H9 (cell line): ENCODE measurements at regions not wholly inside any gene's neighbourhood (a gene's known extent, or its start where the extent isn't known, plus 50 kb on each side); places are given as distances from the start of the nearest gene placed in this dataset.

Source experiments
- DNase-seq: peaks from one replicate; pipeline ENCODE4 v3.0.0-alpha.2; 2017
- H2AFZ ChIP-seq: one replicate; pipeline ENCODE4 v1.6.1; 2013; ENCODE audit warnings: mild to moderate bottlenecking, low read length, control low read depth, moderate library complexity
- H2AK5ac ChIP-seq: 2 replicates; pipeline ENCODE4 v1.6.1; 2013; ENCODE audit warnings: low read length, control low read depth, mixed read lengths; ENCODE audit not compliant: insufficient read length
- H2BK120ac ChIP-seq: one replicate; pipeline ENCODE4 v1.6.1; 2013; ENCODE audit warnings: low read depth, mild to moderate bottlenecking, low read length, control low read depth, inconsistent platforms; ENCODE audit not compliant: poor library complexity, severe bottlenecking
- H2BK12ac ChIP-seq: 2 replicates; pipeline ENCODE4 v1.6.1; 2013; ENCODE audit warnings: low read length, control low read depth, mixed read lengths, low read depth; ENCODE audit not compliant: insufficient read length
- H2BK15ac ChIP-seq: 2 replicates; pipeline ENCODE4 v1.6.1; 2013; ENCODE audit warnings: low read depth, low read length, control low read depth
- H2BK20ac ChIP-seq: one replicate; pipeline ENCODE4 v1.6.1; 2013; ENCODE audit warnings: low read depth, mild to moderate bottlenecking, low read length, control low read depth, inconsistent platforms; ENCODE audit not compliant: poor library complexity, severe bottlenecking
- H2BK5ac ChIP-seq: 2 replicates; pipeline ENCODE4 v1.6.1; 2013; ENCODE audit warnings: low read length, control low read depth, mixed read lengths; ENCODE audit not compliant: insufficient read length
- H3K14ac ChIP-seq: 2 replicates; pipeline ENCODE4 v1.6.1; 2013; ENCODE audit warnings: low read length, control low read depth; ENCODE audit not compliant: insufficient read depth
- H3K18ac ChIP-seq: 2 replicates; pipeline ENCODE4 v1.6.1; 2013; ENCODE audit warnings: low read depth, mild to moderate bottlenecking, mixed read lengths, low read length, control low read depth; ENCODE audit not compliant: insufficient read length
- H3K23ac ChIP-seq: 2 replicates; pipeline ENCODE4 v1.6.1; 2013; ENCODE audit warnings: low read length, control low read depth, mixed read lengths, low read depth; ENCODE audit not compliant: insufficient read length
- H3K23me2 ChIP-seq: 2 replicates; pipeline ENCODE4 v1.6.1; 2013; ENCODE audit warnings: low read depth, mild to moderate bottlenecking, mixed read lengths, low read length, control low read depth; ENCODE audit not compliant: insufficient read length, poor library complexity, severe bottlenecking
- H3K27ac ChIP-seq: 2 replicates; pipeline ENCODE4 v1.5.1; 2013; ENCODE audit warnings: low read length, control low read depth, mixed read lengths, low read depth; ENCODE audit not compliant: insufficient read length
- H3K27me3 ChIP-seq: 2 replicates; pipeline ENCODE4 v1.6.1; 2013; ENCODE audit warnings: low read length, control low read depth, inconsistent platforms; ENCODE audit not compliant: insufficient read depth
- H3K4ac ChIP-seq: 2 replicates; pipeline ENCODE4 v1.6.1; 2013; ENCODE audit warnings: low read depth, mild to moderate bottlenecking, control low read depth, inconsistent platforms, low read length, moderate library complexity
- H3K4me1 ChIP-seq: 2 replicates; pipeline ENCODE4 v1.6.1; 2013; ENCODE audit warnings: low read length, control low read depth, inconsistent platforms; ENCODE audit not compliant: insufficient read depth
- H3K4me2 ChIP-seq: 2 replicates; pipeline ENCODE4 v1.6.1; 2013; ENCODE audit warnings: low read length, control low read depth, mixed read lengths; ENCODE audit not compliant: insufficient read length, insufficient read depth
- H3K56ac ChIP-seq: 2 replicates; pipeline ENCODE4 v1.6.1; 2013; ENCODE audit warnings: low read depth, mild to moderate bottlenecking, mixed read lengths, low read length, control low read depth; ENCODE audit not compliant: insufficient read length
- H3K79me1 ChIP-seq: 2 replicates; pipeline ENCODE4 v1.6.1; 2013; ENCODE audit warnings: low read depth, mild to moderate bottlenecking, moderate library complexity, low read length, control low read depth, inconsistent platforms; ENCODE audit not compliant: insufficient read depth, poor library complexity, severe bottlenecking
- H3K79me2 ChIP-seq: 2 replicates; pipeline ENCODE4 v1.6.1; 2013; ENCODE audit warnings: low read length, control low read depth, inconsistent platforms; ENCODE audit not compliant: insufficient read depth
- H3K9ac ChIP-seq: 2 replicates; pipeline ENCODE4 v1.6.1; 2013; ENCODE audit warnings: low read length, control low read depth, mixed read lengths; ENCODE audit not compliant: insufficient read length; ENCODE audit errors: extremely low read depth
- H3K9me3 ChIP-seq: one replicate; pipeline ENCODE4 v1.6.1; 2013; ENCODE audit warnings: low read depth, low read length, inconsistent platforms; ENCODE audit not compliant: control insufficient read depth
- H3T11ph ChIP-seq: one replicate; pipeline ENCODE4 v1.6.1; 2013; ENCODE audit warnings: mild to moderate bottlenecking, low read length, control low read depth, inconsistent platforms
- H4K20me1 ChIP-seq: one replicate; pipeline ENCODE4 v1.6.1; 2013; ENCODE audit not compliant: control insufficient read depth, insufficient read length, insufficient read depth
- H4K5ac ChIP-seq: 2 replicates; pipeline ENCODE4 v1.6.1; 2013; ENCODE audit warnings: low read depth, mild to moderate bottlenecking, mixed read lengths, low read length, control low read depth; ENCODE audit not compliant: insufficient read length
- H4K8ac ChIP-seq: replicated peaks from 2 replicates; pipeline ENCODE4 v1.6.1; 2013; ENCODE audit warnings: low read length, control low read depth, mixed read lengths, low read depth; ENCODE audit not compliant: insufficient read length
- H4K91ac ChIP-seq: 2 replicates; pipeline ENCODE4 v1.6.1; 2013; ENCODE audit warnings: low read depth, mild to moderate bottlenecking, moderate library complexity, mixed read lengths, low read length, control low read depth; ENCODE audit not compliant: insufficient read length
- H3K27ac Mint-ChIP-seq, 3 experiments: 2 replicates in 2 of 3; 3 replicates in 1 of 3; pipeline ENCODE4 v1.8.0; 2020 to 2021; ENCODE audit warnings: mixed read lengths in 3 of 3, mild to moderate bottlenecking in 1 of 3, moderate library complexity in 1 of 3
- H3K27me3 Mint-ChIP-seq: 2 replicates; pipeline ENCODE4 v1.8.0; 2021; ENCODE audit warnings: low read depth, mild to moderate bottlenecking, moderate library complexity, mixed read lengths
- H3K36me3 Mint-ChIP-seq, 3 experiments: 2 replicates in 2 of 3; 3 replicates in 1 of 3; pipeline ENCODE4 v1.8.0; 2020 to 2021; ENCODE audit warnings: low read depth in 3 of 3, mixed read lengths in 3 of 3; ENCODE audit not compliant: insufficient read depth in 1 of 3
- H3K4me1 Mint-ChIP-seq, 2 experiments: 2 replicates each; pipeline ENCODE4 v1.8.0; 2020; ENCODE audit warnings: mixed read lengths in 2 of 2
- H3K4me3 Mint-ChIP-seq, 2 experiments: 2 replicates in 1 of 2; 3 replicates in 1 of 2; pipeline ENCODE4 v1.8.0; 2020 to 2021; ENCODE audit warnings: mild to moderate bottlenecking in 2 of 2, mixed read lengths in 2 of 2, moderate library complexity in 1 of 2
- H3K9me3 Mint-ChIP-seq, 2 experiments: 2 replicates in 1 of 2; 3 replicates in 1 of 2; pipeline ENCODE4 v1.8.0; 2020; ENCODE audit warnings: mild to moderate bottlenecking in 2 of 2, mixed read lengths in 2 of 2, moderate library complexity in 1 of 2
- TF ChIP-seq, protein P1 (sequence below): fragments of 200-600 bp; sonication (generic); conservative IDR thresholded peaks from 3 replicates; pipeline ENCODE4 v1.8.0; 2021; ENCODE audit warnings: antibody characterized with exemption, mild to moderate bottlenecking

GRCh38 chr2:181314551-181314950, 142.6 kb upstream of the ITGA4 start:
- Mint-ChIP-seq H3K27ac (no peak overlapping the region), H3K4me3 (no peak overlapping the region), H3K4me1 (peaks cover 4 to 5% of the 10 kb centered on the region in 2 experiments), H3K9me3 (no peaks in the 10 kb centered on the region), H3K36me3 (no peaks in the 10 kb centered on the region), H3K27me3 (no peaks in the 10 kb centered on the region)
- no peaks in the 10 kb centered on the region for H3K23me2 ChIP-seq
- no peak overlapping the region for H3T11ph ChIP-seq
- DNase-seq: no peak
- no peak overlapping the region for H2BK20ac ChIP-seq
- no peaks in the 10 kb centered on the region for H4K20me1 ChIP-seq
- no peak overlapping the region for H2BK5ac ChIP-seq
- H3K27ac ChIP-seq: no peak overlapping the region
- H3K23ac ChIP-seq: no peak overlapping the region
- no peaks in the 10 kb centered on the region; the same call in 1 of the 2 replicates for H3K4me1 ChIP-seq
- no peaks in the 10 kb centered on the region for H3K79me1 ChIP-seq
- no peaks in the 10 kb centered on the region for H3K9me3 ChIP-seq
- H3K27me3 ChIP-seq: no peaks in the 10 kb centered on the region
- H3K9ac ChIP-seq: no peak overlapping the region
- H4K8ac ChIP-seq: no peak overlapping the region
- H4K91ac ChIP-seq: no peak overlapping the region
- H3K4ac ChIP-seq: no peak overlapping the region
- H2BK15ac ChIP-seq: no peak overlapping the region
- H2BK12ac ChIP-seq: no peak overlapping the region
- no peak overlapping the region for H3K4me2 ChIP-seq
- no peak overlapping the region for H3K18ac ChIP-seq
- no peak overlapping the region for H2AFZ ChIP-seq
- H3K56ac ChIP-seq: no peak overlapping the region
- H2BK120ac ChIP-seq: no peak overlapping the region
- H3K79me2 ChIP-seq: no peaks in the 10 kb centered on the region
- TF ChIP-seq, protein P1, sequence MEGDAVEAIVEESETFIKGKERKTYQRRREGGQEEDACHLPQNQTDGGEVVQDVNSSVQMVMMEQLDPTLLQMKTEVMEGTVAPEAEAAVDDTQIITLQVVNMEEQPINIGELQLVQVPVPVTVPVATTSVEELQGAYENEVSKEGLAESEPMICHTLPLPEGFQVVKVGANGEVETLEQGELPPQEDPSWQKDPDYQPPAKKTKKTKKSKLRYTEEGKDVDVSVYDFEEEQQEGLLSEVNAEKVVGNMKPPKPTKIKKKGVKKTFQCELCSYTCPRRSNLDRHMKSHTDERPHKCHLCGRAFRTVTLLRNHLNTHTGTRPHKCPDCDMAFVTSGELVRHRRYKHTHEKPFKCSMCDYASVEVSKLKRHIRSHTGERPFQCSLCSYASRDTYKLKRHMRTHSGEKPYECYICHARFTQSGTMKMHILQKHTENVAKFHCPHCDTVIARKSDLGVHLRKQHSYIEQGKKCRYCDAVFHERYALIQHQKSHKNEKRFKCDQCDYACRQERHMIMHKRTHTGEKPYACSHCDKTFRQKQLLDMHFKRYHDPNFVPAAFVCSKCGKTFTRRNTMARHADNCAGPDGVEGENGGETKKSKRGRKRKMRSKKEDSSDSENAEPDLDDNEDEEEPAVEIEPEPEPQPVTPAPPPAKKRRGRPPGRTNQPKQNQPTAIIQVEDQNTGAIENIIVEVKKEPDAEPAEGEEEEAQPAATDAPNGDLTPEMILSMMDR: no peak
- H4K5ac ChIP-seq: no peak overlapping the region
- H2AK5ac ChIP-seq: no peak overlapping the region
- H3K14ac ChIP-seq: no peak overlapping the region
